Naive thymus-derived CD4-positive, alpha-beta T cell (primary cell): ENCODE measurements at regions not wholly inside any gene's neighbourhood (a gene's known extent, or its start where the extent isn't known, plus 50 kb on each side); places are given as distances from the start of the nearest gene placed in this dataset.

Experiments
- ATAC-seq: fragments of 150-1000 bp; cut with Tn5 transposase; 2 replicates; pipeline ENCODE4 v1.10.0; 2021; ENCODE audit warnings: mild to moderate bottlenecking, moderate library complexity
- CTCF ChIA-PET: fragments of 350-600 bp; sonication (Branson Sonifier 250); formaldehyde crosslinking; loops from one replicate; lab custom pipeline; 2021; ENCODE audit warnings: antibody characterized with exemption; lab: Charles Lee
- POLR2A ChIA-PET: fragments of 350-600 bp; sonication (Branson Sonifier 250); formaldehyde crosslinking; loops from one replicate; lab custom pipeline; 2021; ENCODE audit warnings: antibody characterized with exemption, inconsistent platforms; lab: Charles Lee
- DNase-seq, 9 donors: peaks; one replicate each; pipeline versions ENCODE4 v3.0.0 to v3.0.0-alpha.2; 2020 to 2022; ENCODE audit warnings: mixed read lengths in 1 of 9
- H3K27ac ChIP-seq: one replicate; pipeline ENCODE4 v1.7.0; 2013; ENCODE audit warnings: mild to moderate bottlenecking, low read depth, low read length, moderate library complexity
- H3K27me3 ChIP-seq, 2 donors: one replicate each; pipeline ENCODE4 v1.7.0; 2013; ENCODE audit warnings: low read length in 2 of 2, mild to moderate bottlenecking in 2 of 2, moderate library complexity in 2 of 2; ENCODE audit not compliant: control insufficient read depth in 2 of 2, insufficient read depth in 2 of 2
- H3K36me3 ChIP-seq, 3 experiments: 1 replicate in 2 of 3; 2 replicates in 1 of 3; pipeline ENCODE4 v1.7.0; 2013; ENCODE audit warnings: low read length in 3 of 3, mild to moderate bottlenecking in 3 of 3, moderate library complexity in 1 of 3; ENCODE audit not compliant: insufficient read depth in 3 of 3, control insufficient read depth in 2 of 3
- H3K4me1 ChIP-seq, 2 donors: one replicate each; pipeline ENCODE4 v1.7.0; 2013; ENCODE audit warnings: low read length in 2 of 2, mild to moderate bottlenecking in 2 of 2, moderate library complexity in 1 of 2; ENCODE audit not compliant: control insufficient read depth in 2 of 2, insufficient read depth in 2 of 2
- H3K4me3 ChIP-seq: 2 replicates; pipeline ENCODE4 v1.7.0; 2013; ENCODE audit warnings: mild to moderate bottlenecking, low read length
- H3K9me3 ChIP-seq, 3 experiments: 1 replicate in 2 of 3; 2 replicates in 1 of 3; pipeline ENCODE4 v1.7.0; 2013; ENCODE audit warnings: low read length in 3 of 3; ENCODE audit not compliant: control insufficient read depth in 2 of 3
- H3K27ac Mint-ChIP-seq, 9 donors: one replicate each; pipeline ENCODE4 v1.8.0; 2020 to 2022; ENCODE audit warnings: mixed read lengths in 9 of 9, mild to moderate bottlenecking in 8 of 9, moderate library complexity in 5 of 9, inconsistent platforms in 2 of 9
- H3K27me3 Mint-ChIP-seq, 5 donors: one replicate each; pipeline ENCODE4 v1.8.0; 2021 to 2022; ENCODE audit warnings: mixed read lengths in 5 of 5, mild to moderate bottlenecking in 1 of 5
- H3K36me3 Mint-ChIP-seq, 5 donors: one replicate each; pipeline ENCODE4 v1.8.0; 2020 to 2022; ENCODE audit warnings: mixed read lengths in 5 of 5, mild to moderate bottlenecking in 3 of 5, inconsistent platforms in 1 of 5
- H3K4me1 Mint-ChIP-seq, 7 donors: one replicate each; pipeline ENCODE4 v1.8.0; 2020 to 2022; ENCODE audit warnings: mixed read lengths in 7 of 7, mild to moderate bottlenecking in 3 of 7, inconsistent platforms in 1 of 7
- H3K4me3 Mint-ChIP-seq, 10 donors: one replicate each; pipeline ENCODE4 v1.8.0; 2020 to 2022; ENCODE audit warnings: mild to moderate bottlenecking in 10 of 10, mixed read lengths in 10 of 10, moderate library complexity in 6 of 10, inconsistent platforms in 2 of 10
- H3K9me3 Mint-ChIP-seq, 11 donors: one replicate each; pipeline ENCODE4 v1.8.0; 2020 to 2022; ENCODE audit warnings: mixed read lengths in 11 of 11, mild to moderate bottlenecking in 4 of 11, inconsistent platforms in 1 of 11, moderate library complexity in 1 of 11
- intact Hi-C, 2 donors: fragments of 100-400 bp; cut with micrococcal nuclease; formaldehyde crosslinking; loops; one replicate each; pipeline ENCODE4 v1.15.1; 2023

GRCh38 chr2:54388076-54388475 is 68.1 kb upstream of the SPTBN1 start:
- Histone ChIP-seq H3K9me3 (no peaks in the 10 kb centered on the region), H3K27ac (no peak overlapping the region), H3K4me3 (no peak overlapping the region), H3K27me3 (no peaks in the 10 kb centered on the region), H3K36me3 (no peaks in the 10 kb centered on the region), H3K4me1 (no peaks in the 10 kb centered on the region)
- Mint-ChIP-seq H3K4me1 (no peaks in the 10 kb centered on the region), H3K9me3 (no peaks in the 10 kb centered on the region), H3K27me3 (no peaks in the 10 kb centered on the region), H3K27ac (no peak overlapping the region), H3K36me3 (no peaks in the 10 kb centered on the region), H3K4me3 (no peak overlapping the region)
- ATAC-seq: no peak
- no peak for DNase-seq
- CTCF ChIA-PET: no interaction called here
- POLR2A ChIA-PET: no interaction called here
- intact Hi-C loops: no loop called here

GRCh38 chr2:54392555-54393324 is 63.4 kb upstream of the SPTBN1 start:
- H3K27ac Mint-ChIP-seq: no peak overlapping the region
- no peaks in the 10 kb centered on the region for H3K27me3 Mint-ChIP-seq
- Histone ChIP-seq H3K36me3 (no peaks in the 10 kb centered on the region), H3K27ac (no peak overlapping the region), H3K9me3 (no peaks in the 10 kb centered on the region), H3K4me3 (no peak overlapping the region), H3K27me3 (no peaks in the 10 kb centered on the region), H3K4me1 (no peaks in the 10 kb centered on the region)
- CTCF ChIA-PET: no interaction called here
- POLR2A ChIA-PET: no interaction called here
- intact Hi-C loops: no loop called here
- no peak overlapping the region for H3K4me3 Mint-ChIP-seq
- H3K4me1 Mint-ChIP-seq: peaks cover 0 to 9% (median 0%) of the 10 kb centered on the region in 7 donors
- no peak for ATAC-seq
- H3K9me3 Mint-ChIP-seq: no peaks in the 10 kb centered on the region
- DNase-seq: no peak
- no peaks in the 10 kb centered on the region for H3K36me3 Mint-ChIP-seq

DNA sequence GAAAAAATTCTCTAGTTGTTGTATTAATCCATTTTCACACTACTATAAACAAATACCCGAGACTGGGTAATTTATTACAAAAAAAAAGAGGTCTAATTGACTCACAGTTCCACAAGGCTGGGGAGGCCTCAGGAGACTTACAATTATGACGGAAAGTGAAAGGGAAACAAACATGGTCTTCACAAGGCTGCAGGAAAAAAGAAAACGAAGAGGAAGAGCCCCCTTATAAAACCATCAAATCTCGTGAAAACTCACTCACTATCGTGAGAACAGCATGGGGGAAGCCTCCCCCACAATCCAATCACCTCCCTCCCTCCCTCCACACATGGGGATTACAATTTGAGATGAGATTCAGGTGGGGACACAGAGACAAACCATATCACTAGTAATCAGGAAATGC is 61.7 kb upstream of the SPTBN1 start:
- Mint-ChIP-seq H3K36me3 (no peaks in the 10 kb centered on the region), H3K27ac (peak overlapping the region in 5 of 9 donors; percentile 7 to 49 (median 35)), H3K27me3 (no peaks in the 10 kb centered on the region), H3K4me3 (peak overlapping the region in 3 of 10 donors; percentile 15 to 40 (median 29)), H3K4me1 (peaks cover 0 to 9% (median 0%) of the 10 kb centered on the region in 7 donors), H3K9me3 (no peaks in the 10 kb centered on the region)
- ATAC-seq (no peak), DNase-seq (no peak)
- intact Hi-C loops: no loop called here
- Histone ChIP-seq H3K27ac (no peak overlapping the region), H3K4me3 (no peak overlapping the region), H3K4me1 (no peaks in the 10 kb centered on the region), H3K36me3 (no peaks in the 10 kb centered on the region), H3K27me3 (no peaks in the 10 kb centered on the region), H3K9me3 (no peaks in the 10 kb centered on the region)
- ChIA-PET POLR2A (no interaction called here), CTCF (no interaction called here)

DNA sequence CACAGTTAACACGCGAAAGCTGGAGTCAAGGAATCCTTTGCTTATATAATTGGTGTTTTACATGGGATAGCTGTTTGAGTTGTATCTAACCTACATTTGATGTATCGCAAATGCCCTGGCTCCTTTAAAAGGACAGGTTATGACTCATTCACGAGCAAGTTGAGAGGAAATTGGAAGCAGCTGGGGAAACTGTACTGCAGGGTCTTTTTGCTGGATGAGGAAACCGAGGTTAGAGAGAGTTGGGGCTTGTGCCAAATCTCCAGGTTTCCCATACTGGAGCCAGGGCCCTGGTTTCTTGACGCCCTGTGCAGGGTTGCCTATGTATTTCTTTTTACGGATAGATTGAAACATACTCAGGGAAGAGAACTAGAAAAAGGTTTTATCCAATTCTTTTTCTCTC is 60.0 kb upstream of the SPTBN1 start:
- Histone ChIP-seq H3K36me3 (no peaks in the 10 kb centered on the region), H3K27ac (no peak overlapping the region), H3K27me3 (no peaks in the 10 kb centered on the region), H3K4me1 (no peaks in the 10 kb centered on the region), H3K4me3 (no peak overlapping the region), H3K9me3 (no peaks in the 10 kb centered on the region)
- intact Hi-C loops: no loop called here
- Mint-ChIP-seq H3K36me3 (no peaks in the 10 kb centered on the region), H3K4me3 (no peak overlapping the region), H3K4me1 (peaks cover 0 to 9% (median 0%) of the 10 kb centered on the region in 7 donors), H3K27me3 (peaks cover 0 to 4% (median 0%) of the 10 kb centered on the region in 5 donors), H3K27ac (no peak overlapping the region), H3K9me3 (no peaks in the 10 kb centered on the region)
- ChIA-PET POLR2A (no interaction called here), CTCF (no interaction called here)
- DNase-seq (no peak), ATAC-seq (no peak)

- ChIA-PET POLR2A (no interaction called here), CTCF (no interaction called here)
These were observed 59.3 kb upstream of the SPTBN1 start for GRCh38 chr2:54396798-54397197.

GRCh38 chr2:54397426-54397825 is 58.7 kb upstream of the SPTBN1 start:
- ATAC-seq (no peak), DNase-seq (no peak)
- no peak overlapping the region for H3K27ac ChIP-seq
- Mint-ChIP-seq H3K9me3 (no peaks in the 10 kb centered on the region), H3K4me1 (peaks cover 0 to 9% (median 0%) of the 10 kb centered on the region in 7 donors), H3K27me3 (peaks cover 0 to 4% (median 0%) of the 10 kb centered on the region in 5 donors), H3K4me3 (no peak overlapping the region), H3K36me3 (no peaks in the 10 kb centered on the region), H3K27ac (no peak overlapping the region)
- intact Hi-C loops: no loop called here
- CTCF ChIA-PET: interaction anchor here (0.6 kb wide), 1 partner anchor 23 kb away, joined by 3 read pairs; no protein-coding TSS in a partner anchor
- no peaks in the 10 kb centered on the region for H3K27me3 ChIP-seq
- H3K9me3 ChIP-seq: no peaks in the 10 kb centered on the region
- POLR2A ChIA-PET: no interaction called here
- H3K4me3 ChIP-seq: no peak overlapping the region
- no peaks in the 10 kb centered on the region for H3K36me3 ChIP-seq
- no peaks in the 10 kb centered on the region for H3K4me1 ChIP-seq

More at GRCh38 chr2:54396798-54397197, 59.3 kb upstream of the SPTBN1 start:
- Mint-ChIP-seq H3K27ac (no peak overlapping the region), H3K4me3 (no peak overlapping the region), H3K27me3 (peaks cover 0 to 4% (median 0%) of the 10 kb centered on the region in 5 donors), H3K36me3 (no peaks in the 10 kb centered on the region), H3K4me1 (peaks cover 0 to 9% (median 0%) of the 10 kb centered on the region in 7 donors), H3K9me3 (no peaks in the 10 kb centered on the region)
- Histone ChIP-seq H3K27me3 (no peaks in the 10 kb centered on the region), H3K4me3 (no peak overlapping the region), H3K4me1 (no peaks in the 10 kb centered on the region), H3K36me3 (no peaks in the 10 kb centered on the region), H3K9me3 (no peaks in the 10 kb centered on the region), H3K27ac (no peak overlapping the region)
- ATAC-seq (no peak), DNase-seq (no peak)
- intact Hi-C loops: no loop called here

GRCh38 chr2:54401554-54401953 is 54.6 kb upstream of the SPTBN1 start:
- Mint-ChIP-seq H3K4me1 (peaks cover 0 to 5% (median 3%) of the 10 kb centered on the region in 7 donors), H3K4me3 (no peak overlapping the region), H3K36me3 (no peaks in the 10 kb centered on the region), H3K27me3 (peaks cover 0 to 4% (median 0%) of the 10 kb centered on the region in 5 donors), H3K27ac (no peak overlapping the region), H3K9me3 (no peaks in the 10 kb centered on the region)
- H3K4me3 ChIP-seq: no peak overlapping the region
- no peak overlapping the region for H3K27ac ChIP-seq
- no peaks in the 10 kb centered on the region for H3K9me3 ChIP-seq
- no peaks in the 10 kb centered on the region for H3K36me3 ChIP-seq
- no peaks in the 10 kb centered on the region for H3K27me3 ChIP-seq
- intact Hi-C loops: no loop called here
- no peak for DNase-seq
- no peaks in the 10 kb centered on the region for H3K4me1 ChIP-seq
- CTCF ChIA-PET: no interaction called here
- ATAC-seq: no peak
- POLR2A ChIA-PET: no interaction called here
